ENCODE measurements at regions not wholly inside any gene's neighbourhood (a gene's known extent, or its start where the extent isn't known, plus 50 kb on each side); places are given as distances from the start of the nearest gene placed in this dataset.

DNA sequence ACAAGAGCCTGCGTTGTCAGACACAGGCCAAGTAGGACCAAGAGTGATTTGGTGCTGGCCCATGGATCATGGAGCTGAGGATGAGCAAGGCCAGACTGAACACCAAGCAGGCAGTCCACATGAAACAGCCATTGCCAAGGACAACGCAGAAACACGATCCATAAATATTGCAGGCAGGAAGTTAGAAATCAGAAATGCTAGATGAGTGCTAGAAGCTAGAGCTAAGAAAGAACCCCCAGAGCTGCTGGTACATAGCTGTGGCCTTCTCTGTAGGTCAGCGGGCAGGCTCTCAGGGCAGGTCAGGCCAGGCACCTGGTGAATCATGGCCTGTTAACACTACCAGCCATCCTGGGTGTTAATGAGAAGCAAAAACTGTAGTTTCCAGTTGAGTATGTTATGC, 119.7 kb downstream of the ALDH8A1 start:
- Histone ChIP-seq H3K4me3 (ENCODE audit: low read depth, low read length) (no peak overlapping the region), H3K36me3 (ENCODE audit: control insufficient read depth, insufficient read depth, low read length) (no peaks in the 10 kb centered on the region), H3K27me3 (ENCODE audit: control insufficient read depth, insufficient read depth, low read length) (no peaks in the 10 kb centered on the region), H3K9me3 (ENCODE audit: control insufficient read depth in 2 of 2, low read length in 2 of 2) (no peaks in the 10 kb centered on the region), H3K27ac (ENCODE audit: insufficient read depth, low read length, poor library complexity, severe bottlenecking) (no peak overlapping the region), H3K4me1 (ENCODE audit: control insufficient read depth, insufficient read depth, low read length, poor library complexity, severe bottlenecking) (no peaks in the 10 kb centered on the region)
- H3K9me3 Mint-ChIP-seq, result no peaks in the 10 kb centered on the region
- no peak overlapping the region for H3K4me3 Mint-ChIP-seq
- no peak overlapping the region for H3K27ac Mint-ChIP-seq
- no peaks in the 10 kb centered on the region for H3K36me3 Mint-ChIP-seq
- peaks cover 22% of the 10 kb centered on the region for H3K27me3 Mint-ChIP-seq
- H3K4me1 Mint-ChIP-seq, result no peaks in the 10 kb centered on the region
- ATAC-seq (ENCODE audit: low read depth in 2 of 2) (no peak), DNase-seq (no peak)

- peaks cover 20% of the 10 kb centered on the region for H3K27me3 Mint-ChIP-seq
- Histone ChIP-seq H3K4me1 (ENCODE audit: control insufficient read depth, insufficient read depth, low read length, poor library complexity, severe bottlenecking) (no peaks in the 10 kb centered on the region), H3K4me3 (ENCODE audit: low read depth, low read length) (no peak overlapping the region), H3K27ac (ENCODE audit: insufficient read depth, low read length, poor library complexity, severe bottlenecking) (no peak overlapping the region), H3K27me3 (ENCODE audit: control insufficient read depth, insufficient read depth, low read length) (no peaks in the 10 kb centered on the region), H3K9me3 (ENCODE audit: control insufficient read depth in 2 of 2, low read length in 2 of 2) (no peaks in the 10 kb centered on the region), H3K36me3 (ENCODE audit: control insufficient read depth, insufficient read depth, low read length) (no peaks in the 10 kb centered on the region)
- H3K4me3 Mint-ChIP-seq, result no peak overlapping the region
- H3K9me3 Mint-ChIP-seq, result no peaks in the 10 kb centered on the region
- no peaks in the 10 kb centered on the region for H3K4me1 Mint-ChIP-seq
- H3K36me3 Mint-ChIP-seq, result no peaks in the 10 kb centered on the region
- no peak for ATAC-seq (ENCODE audit: low read depth in 2 of 2)
- DNase-seq, result no peak
- no peak overlapping the region for H3K27ac Mint-ChIP-seq
These were observed 121.3 kb downstream of the ALDH8A1 start for GRCh38 chr6:134828641-134829040.

- Mint-ChIP-seq H3K4me3 (no peak overlapping the region), H3K36me3 (no peaks in the 10 kb centered on the region), H3K27ac (no peak overlapping the region), H3K9me3 (no peaks in the 10 kb centered on the region), H3K27me3 (peaks cover 20% of the 10 kb centered on the region), H3K4me1 (peaks cover 0 to 4% (median 0%) of the 10 kb centered on the region in 4 donors)
- no peaks in the 10 kb centered on the region for H3K36me3 ChIP-seq (ENCODE audit: control insufficient read depth, insufficient read depth, low read length)
- no peak overlapping the region for H3K4me3 ChIP-seq (ENCODE audit: low read depth, low read length)
- no peak for DNase-seq
- H3K27me3 ChIP-seq (ENCODE audit: control insufficient read depth, insufficient read depth, low read length), result no peaks in the 10 kb centered on the region
- no peak overlapping the region for H3K27ac ChIP-seq (ENCODE audit: insufficient read depth, low read length, poor library complexity, severe bottlenecking)
- no peaks in the 10 kb centered on the region for H3K9me3 ChIP-seq (ENCODE audit: control insufficient read depth in 2 of 2, low read length in 2 of 2)
- no peak for ATAC-seq (ENCODE audit: low read depth in 2 of 2)
- H3K4me1 ChIP-seq (ENCODE audit: control insufficient read depth, insufficient read depth, low read length, poor library complexity, severe bottlenecking), result no peaks in the 10 kb centered on the region
These were observed 122.8 kb downstream of the ALDH8A1 start for GRCh38 chr6:134826889-134827737.

- Mint-ChIP-seq H3K4me1 (peaks cover 0 to 4% (median 0%) of the 10 kb centered on the region in 4 donors), H3K36me3 (no peaks in the 10 kb centered on the region), H3K9me3 (no peaks in the 10 kb centered on the region), H3K4me3 (no peak overlapping the region), H3K27me3 (peaks cover 20% of the 10 kb centered on the region), H3K27ac (peak overlapping the region in 1 of 3 donors; percentile 67)
- ATAC-seq (ENCODE audit: low read depth in 2 of 2) (no peak), DNase-seq (no peak)
- Histone ChIP-seq H3K4me3 (ENCODE audit: low read depth, low read length) (no peak overlapping the region), H3K27ac (ENCODE audit: insufficient read depth, low read length, poor library complexity, severe bottlenecking) (no peak overlapping the region), H3K9me3 (ENCODE audit: control insufficient read depth in 2 of 2, low read length in 2 of 2) (no peaks in the 10 kb centered on the region), H3K4me1 (ENCODE audit: control insufficient read depth, insufficient read depth, low read length, poor library complexity, severe bottlenecking) (no peaks in the 10 kb centered on the region), H3K36me3 (ENCODE audit: control insufficient read depth, insufficient read depth, low read length) (no peaks in the 10 kb centered on the region), H3K27me3 (ENCODE audit: control insufficient read depth, insufficient read depth, low read length) (no peaks in the 10 kb centered on the region)
These were observed 126.2 kb downstream of the ALDH8A1 start for GRCh38 chr6:134823710-134824034.

DNA sequence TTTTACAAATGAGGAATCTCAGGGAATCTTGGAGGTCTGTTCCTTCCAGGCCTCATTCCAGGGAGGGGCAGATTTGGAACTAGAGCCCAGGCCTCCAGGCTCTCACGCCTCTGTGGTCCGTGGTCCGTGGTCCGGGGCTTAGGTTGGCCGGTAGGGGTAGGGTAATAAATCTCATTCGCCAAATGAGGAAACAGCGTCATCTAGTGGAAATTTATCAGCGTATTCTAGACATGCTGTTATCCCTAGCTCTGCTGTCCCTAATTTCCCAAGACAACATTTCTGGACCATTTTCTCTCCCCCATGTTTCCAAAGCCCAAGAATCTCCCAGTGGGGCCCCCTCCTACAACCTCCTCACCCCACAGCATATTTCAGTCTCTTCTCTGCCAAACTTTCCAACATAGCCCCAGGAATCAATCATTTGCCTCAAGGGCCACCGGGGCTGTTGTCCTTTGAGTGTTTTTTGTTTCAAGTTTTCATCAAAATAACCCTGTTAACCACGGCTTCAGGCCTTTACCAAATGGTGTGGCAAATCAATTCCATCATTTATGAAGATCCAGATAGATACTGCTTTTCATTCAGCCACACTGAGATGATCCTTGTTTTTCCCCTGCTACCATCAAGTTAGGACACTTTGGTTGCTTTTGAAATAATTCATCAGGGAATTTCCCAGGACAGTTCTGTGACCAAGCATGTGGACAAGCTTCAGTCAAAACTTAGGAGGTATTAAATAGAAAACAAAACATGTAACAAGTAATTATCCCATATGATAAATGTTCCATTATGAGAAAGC, 126.8 kb downstream of the ALDH8A1 start:
- no peaks in the 10 kb centered on the region for H3K9me3 ChIP-seq (ENCODE audit: control insufficient read depth in 2 of 2, low read length in 2 of 2)
- no peaks in the 10 kb centered on the region for H3K27me3 ChIP-seq (ENCODE audit: control insufficient read depth, insufficient read depth, low read length)
- H3K36me3 Mint-ChIP-seq, result no peaks in the 10 kb centered on the region
- H3K27ac Mint-ChIP-seq, result peak overlapping the region in 1 of 3 donors; percentile 67
- no peaks in the 10 kb centered on the region for H3K4me1 ChIP-seq (ENCODE audit: control insufficient read depth, insufficient read depth, low read length, poor library complexity, severe bottlenecking)
- DNase-seq (peak; percentile 4 to 60 (median 45)), ATAC-seq (ENCODE audit: low read depth in 2 of 2) (peak; percentile 62 to 76)
- H3K36me3 ChIP-seq (ENCODE audit: control insufficient read depth, insufficient read depth, low read length), result no peaks in the 10 kb centered on the region
- H3K4me1 Mint-ChIP-seq, result peaks cover 0 to 4% (median 0%) of the 10 kb centered on the region in 4 donors
- H3K27me3 Mint-ChIP-seq, result peaks cover 19% of the 10 kb centered on the region
- H3K4me3 ChIP-seq (ENCODE audit: low read depth, low read length), result no peak overlapping the region
- no peaks in the 10 kb centered on the region for H3K9me3 Mint-ChIP-seq
- H3K4me3 Mint-ChIP-seq, result no peak overlapping the region
- H3K27ac ChIP-seq (ENCODE audit: insufficient read depth, low read length, poor library complexity, severe bottlenecking), result no peak overlapping the region

DNA sequence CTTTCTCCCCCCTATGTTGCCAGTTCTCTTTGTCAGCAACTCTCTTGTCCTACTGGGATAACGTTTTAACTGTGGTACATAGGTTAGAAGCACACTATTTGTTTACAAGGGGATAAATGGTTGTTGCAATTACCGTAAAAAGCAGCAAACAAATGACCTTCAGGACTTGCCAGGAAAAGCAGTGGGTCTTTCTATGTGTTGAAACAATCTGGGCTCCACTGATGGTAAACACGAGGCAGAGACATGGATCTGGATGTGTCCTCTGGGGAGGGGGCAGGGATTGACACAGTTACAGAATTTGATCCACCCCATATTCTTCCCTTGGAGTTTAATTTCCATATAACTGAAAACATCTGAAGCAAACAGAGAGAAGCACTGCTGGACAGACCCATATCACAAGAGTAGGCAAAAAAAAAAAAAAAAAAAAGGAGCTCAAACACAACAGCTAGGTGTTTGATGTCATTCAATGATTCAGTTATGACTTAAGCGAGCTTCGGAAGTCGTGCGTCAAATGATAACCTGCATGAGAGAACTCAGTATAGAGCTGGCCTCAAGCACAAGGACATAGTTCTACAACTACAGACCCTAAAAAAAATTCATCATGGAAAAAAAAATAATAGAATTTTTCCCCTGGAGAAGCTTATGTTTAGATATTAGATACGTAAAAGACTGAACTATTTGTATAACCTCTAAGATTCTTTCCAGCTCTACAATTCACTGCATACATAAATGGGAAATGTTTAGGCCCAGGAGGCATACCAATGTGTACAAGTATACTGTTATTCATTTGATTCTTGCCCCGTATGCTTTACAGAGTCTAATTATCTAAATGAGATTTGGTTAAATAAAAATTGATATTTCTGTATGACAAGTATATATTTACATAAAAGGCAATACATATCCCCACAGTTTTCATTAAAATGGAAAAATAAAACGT, 127.7 kb downstream of the ALDH8A1 start:
- Histone ChIP-seq H3K27me3 (ENCODE audit: control insufficient read depth, insufficient read depth, low read length) (no peaks in the 10 kb centered on the region), H3K9me3 (ENCODE audit: control insufficient read depth in 2 of 2, low read length in 2 of 2) (no peaks in the 10 kb centered on the region), H3K4me1 (ENCODE audit: control insufficient read depth, insufficient read depth, low read length, poor library complexity, severe bottlenecking) (no peaks in the 10 kb centered on the region), H3K27ac (ENCODE audit: insufficient read depth, low read length, poor library complexity, severe bottlenecking) (no peak overlapping the region), H3K36me3 (ENCODE audit: control insufficient read depth, insufficient read depth, low read length) (no peaks in the 10 kb centered on the region), H3K4me3 (ENCODE audit: low read depth, low read length) (no peak overlapping the region)
- no peak for ATAC-seq (ENCODE audit: low read depth in 2 of 2)
- H3K27ac Mint-ChIP-seq, result no peak overlapping the region
- H3K36me3 Mint-ChIP-seq, result no peaks in the 10 kb centered on the region
- peaks cover 0 to 4% (median 0%) of the 10 kb centered on the region in 4 donors for H3K4me1 Mint-ChIP-seq
- no peak for DNase-seq
- H3K4me3 Mint-ChIP-seq, result no peak overlapping the region
- peaks cover 12% of the 10 kb centered on the region for H3K27me3 Mint-ChIP-seq
- no peaks in the 10 kb centered on the region for H3K9me3 Mint-ChIP-seq

DNA sequence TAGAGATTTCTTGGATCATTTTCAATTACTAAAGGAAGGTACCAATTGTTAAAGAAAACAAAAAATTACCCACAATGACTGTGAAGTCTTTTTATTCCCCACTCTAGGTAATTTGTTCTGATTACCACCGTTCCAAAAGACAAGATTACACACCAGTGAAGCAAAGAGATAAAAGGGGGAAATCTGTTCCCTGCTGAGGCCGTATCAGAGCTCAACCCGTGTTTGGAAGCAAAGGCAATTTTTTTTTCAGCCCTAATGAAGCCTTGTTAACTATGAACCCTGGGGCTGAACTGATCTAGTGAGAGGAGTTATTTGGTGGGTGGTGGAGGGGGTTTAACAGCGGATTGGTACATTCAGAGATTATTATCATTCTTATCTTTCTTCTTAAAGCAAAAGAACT, 128.5 kb downstream of the ALDH8A1 start:
- Mint-ChIP-seq H3K4me1 (peaks cover 0 to 4% (median 0%) of the 10 kb centered on the region in 4 donors), H3K36me3 (no peaks in the 10 kb centered on the region), H3K27ac (no peak overlapping the region), H3K27me3 (peaks cover 7% of the 10 kb centered on the region), H3K4me3 (no peak overlapping the region), H3K9me3 (no peaks in the 10 kb centered on the region)
- no peaks in the 10 kb centered on the region for H3K36me3 ChIP-seq (ENCODE audit: control insufficient read depth, insufficient read depth, low read length)
- no peak overlapping the region for H3K4me3 ChIP-seq (ENCODE audit: low read depth, low read length)
- no peaks in the 10 kb centered on the region for H3K9me3 ChIP-seq (ENCODE audit: control insufficient read depth in 2 of 2, low read length in 2 of 2)
- DNase-seq (no peak), ATAC-seq (ENCODE audit: low read depth in 2 of 2) (no peak)
- H3K27me3 ChIP-seq (ENCODE audit: control insufficient read depth, insufficient read depth, low read length), result no peaks in the 10 kb centered on the region
- no peak overlapping the region for H3K27ac ChIP-seq (ENCODE audit: insufficient read depth, low read length, poor library complexity, severe bottlenecking)
- H3K4me1 ChIP-seq (ENCODE audit: control insufficient read depth, insufficient read depth, low read length, poor library complexity, severe bottlenecking), result no peaks in the 10 kb centered on the region

All from CD4-positive, CD25-positive, alpha-beta regulatory T cell (primary cell).